Endothelial cell of umbilical vein (primary cell): ENCODE measurements at regions not wholly inside any gene's neighbourhood (a gene's known extent, or its start where the extent isn't known, plus 50 kb on each side); places are given as distances from the start of the nearest gene placed in this dataset.
A peak's percentile ranks its signal among the peaks of the same experiment; 100 is the strongest.

Experiments
- BruUV-seq: library from RNA; stranded (reverse); fragments of 400-500 nt; replicated peaks from 2 replicates; lab custom pipeline; 2021; lab: Mats Ljungman, UMichigan
- CTCF ChIA-PET: fragments of 300-600, 350-600 bp; sonication (Branson Sonifier 250); formaldehyde crosslinking; loops from one replicate; lab custom pipeline; 2021; ENCODE audit warnings: antibody characterized with exemption, inconsistent platforms; lab: Charles Lee
- POLR2A ChIA-PET: fragments of 300-600, 350-600 bp; sonication (Branson Sonifier 250); formaldehyde crosslinking; loops from one replicate; lab custom pipeline; 2021; ENCODE audit warnings: antibody characterized with exemption, inconsistent platforms; lab: Charles Lee
- DNase-seq: peaks from one replicate; pipeline ENCODE4 v3.0.0-alpha.2; 2011; ENCODE audit warnings: low read depth, low spot score
- FAIRE-seq: peaks from 2 replicates; lab custom pipeline; 2011; peaks lifted over from hg19 to GRCh38; lab: Jason Lieb, UNC
- H2AFZ ChIP-seq: 2 replicates; pipeline ENCODE4 v1.6.0; 2012; ENCODE audit warnings: low read depth, low read length, control low read depth, inconsistent platforms
- H3K27ac ChIP-seq: 2 replicates; pipeline ENCODE4 v1.5.1; 2011; ENCODE audit warnings: low read depth, mild to moderate bottlenecking, control low read depth, low read length, moderate library complexity; ENCODE audit not compliant: insufficient read depth
- H3K27me3 ChIP-seq, 2 experiments: 2 replicates each; pipeline versions ENCODE4 v1.6.0 to v1.6.1; 2011; ENCODE audit warnings: low read length in 2 of 2, mixed read lengths in 1 of 2; ENCODE audit not compliant: control insufficient read depth in 2 of 2, insufficient read depth in 2 of 2
- H3K36me3 ChIP-seq, 2 experiments: 2 replicates in 1 of 2; 3 replicates in 1 of 2; pipeline ENCODE4 v1.5.1; 2011; ENCODE audit warnings: low read length in 2 of 2, mild to moderate bottlenecking in 1 of 2, moderate library complexity in 1 of 2; ENCODE audit not compliant: control insufficient read depth in 2 of 2, insufficient read depth in 2 of 2; ENCODE audit errors: extremely low read depth in 1 of 2
- H3K4me1 ChIP-seq: 3 replicates; pipeline ENCODE4 v1.5.1; 2011; ENCODE audit warnings: mild to moderate bottlenecking, low read length; ENCODE audit not compliant: control insufficient read depth, insufficient read depth; ENCODE audit errors: extremely low read depth
- H3K4me2 ChIP-seq: 2 replicates; pipeline ENCODE4 v1.6.1; 2011; ENCODE audit warnings: low read length, control low read depth, mixed read lengths; ENCODE audit not compliant: insufficient read depth
- H3K4me3 ChIP-seq, 3 experiments: fragments of 200-600 bp in 1 of 3; sonication (generic), shearing (Covaris generic) in 1 of 3; replicated peaks in 1 of 3; 2 replicates each; pipeline ENCODE4 v1.5.1; 2011 to 2016; ENCODE audit warnings: control low read depth in 3 of 3, low read length in 3 of 3, mild to moderate bottlenecking in 2 of 3, inconsistent platforms in 1 of 3, low read depth in 1 of 3, moderate library complexity in 1 of 3; ENCODE audit not compliant: insufficient read depth in 1 of 3
- H3K79me2 ChIP-seq: 2 replicates; pipeline ENCODE4 v1.6.0; 2012; ENCODE audit warnings: low read length, inconsistent platforms; ENCODE audit not compliant: control insufficient read depth, insufficient read depth
- H3K9ac ChIP-seq: replicated peaks from 2 replicates; pipeline ENCODE3; 2011; ENCODE audit warnings: low read length, control low read depth; ENCODE audit not compliant: insufficient read depth; ENCODE audit errors: extremely low read depth
- H3K9me1 ChIP-seq: replicated peaks from 3 replicates; pipeline ENCODE4 v1.6.0; 2011; ENCODE audit warnings: mild to moderate bottlenecking, low read length; ENCODE audit not compliant: control insufficient read depth, insufficient read depth; ENCODE audit errors: extremely low read depth
- H3K9me3 ChIP-seq: replicated peaks from 2 replicates; pipeline ENCODE4 v1.5.1; 2012; ENCODE audit warnings: low read length, inconsistent platforms; ENCODE audit not compliant: control insufficient read depth, insufficient read depth
- H4K20me1 ChIP-seq: replicated peaks from 2 replicates; pipeline ENCODE3; 2011; ENCODE audit warnings: mild to moderate bottlenecking, low read length; ENCODE audit not compliant: control insufficient read depth, insufficient read depth; ENCODE audit errors: extremely low read depth
- CTCF ChIP-seq, 2 donors: IDR thresholded peaks; 1 replicate in 1 of 2; 2 replicates in 1 of 2; pipeline ENCODE4 v1.5.1; 2011; ENCODE audit warnings: low read length in 2 of 2, mild to moderate bottlenecking in 2 of 2, moderate library complexity in 2 of 2, control low read depth in 1 of 2, inconsistent platforms in 1 of 2, low read depth in 1 of 2; ENCODE audit not compliant: insufficient read depth in 1 of 2; ENCODE audit errors: extremely low read depth in 1 of 2
- EZH2 ChIP-seq: IDR thresholded peaks from 2 replicates; pipeline ENCODE4 v1.6.1; 2012; ENCODE audit warnings: borderline replicate concordance, low read depth, mild to moderate bottlenecking, moderate library complexity, low read length, inconsistent platforms; ENCODE audit not compliant: severe bottlenecking
- GATA2 ChIP-seq: IDR thresholded peaks from 2 replicates; pipeline ENCODE4 v1.7.0; 2011; ENCODE audit warnings: low read depth, mild to moderate bottlenecking, moderate library complexity, mixed read lengths, low read length; ENCODE audit not compliant: insufficient read length, insufficient read depth
- MAX ChIP-seq: IDR thresholded peaks from 2 replicates; pipeline ENCODE4 v1.6.1; 2011; ENCODE audit not compliant: insufficient read depth, insufficient read length
- MYC ChIP-seq: IDR thresholded peaks from one replicate; pipeline ENCODE4 v1.6.1; 2011; ENCODE audit warnings: mild to moderate bottlenecking, low read depth, low read length
- POLR2A ChIP-seq: IDR thresholded peaks from 2 replicates; pipeline ENCODE4 v1.6.1; 2012; ENCODE audit warnings: low read depth, mild to moderate bottlenecking, control low read depth, low read length
- dilution Hi-C: fragments of 300-500 bp; cut with MboI; formaldehyde crosslinking; loops from one replicate; pipeline ENCODE4 v1.15.0; 2019; ENCODE audit warnings: low sequenced_read_pairs; ENCODE audit not compliant: extremely low pct_ligation_motif_present
- intact Hi-C: fragments of 100-400 bp; cut with micrococcal nuclease; formaldehyde crosslinking; loops from one replicate; pipeline ENCODE4 v1.10.0; 2022

- CTCF ChIA-PET = interaction anchor here (1.2 kb wide), 1 partner anchor 38 kb away, joined by 5 read pairs; no protein-coding TSS in a partner anchor
- no peak for FAIRE-seq
- no TSS peak for BruUV-seq
- Histone ChIP-seq H3K9me1 (no peaks in the 10 kb centered on the region), H3K4me2 (no peak overlapping the region), H3K4me3 (no peak overlapping the region), H2AFZ (no peak overlapping the region), H3K9ac (no peak overlapping the region), H3K27ac (no peak overlapping the region), H3K36me3 (no peaks in the 10 kb centered on the region), H3K4me1 (peaks cover 13% of the 10 kb centered on the region), H4K20me1 (no peaks in the 10 kb centered on the region), H3K79me2 (no peaks in the 10 kb centered on the region), H3K9me3 (no peaks in the 10 kb centered on the region), H3K27me3 (no peaks in the 10 kb centered on the region)
- POLR2A ChIA-PET = no interaction called here
- dilution Hi-C loops (no loop called here), intact Hi-C loops (no loop called here)
- TF ChIP-seq GATA2 (no peak), POLR2A (no peak), MAX (no peak), CTCF (IDR thresholded peaks at IDR 0.05; ENCODE audit: extremely low read depth in 1 of 2, insufficient read depth in 1 of 2, low read depth in 1 of 2, low read length in 2 of 2) (no peak), MYC (no peak), EZH2 (no peak)
- DNase-seq = no peak
Measured at GRCh38 chr2:176592216-176592615, 323.0 kb downstream of the MTX2 start.

GRCh38 chr2:176595986-176596385 lies 326.7 kb downstream of the MTX2 start:
- no peaks in the 10 kb centered on the region for H3K27me3 ChIP-seq
- BruUV-seq = no TSS peak
- dilution Hi-C loops (no loop called here), intact Hi-C loops (no loop called here)
- H3K9ac ChIP-seq = no peak overlapping the region
- peak overlapping the region; percentile 43 for H2AFZ ChIP-seq
- FAIRE-seq (peak; percentile 92), DNase-seq (peak; percentile 84)
- no peaks in the 10 kb centered on the region for H4K20me1 ChIP-seq
- H3K36me3 ChIP-seq = no peaks in the 10 kb centered on the region
- peak overlapping the region; percentile 65 for H3K4me2 ChIP-seq
- POLR2A ChIA-PET = no interaction called here
- H3K4me1 ChIP-seq = peaks cover 9% of the 10 kb centered on the region
- H3K79me2 ChIP-seq = no peaks in the 10 kb centered on the region
- no peak for TF ChIP-seq MYC
- peak; percentile 52 for TF ChIP-seq GATA2
- CTCF ChIA-PET = interaction anchor here (0.9 to 1.7 kb wide), 9 partner anchors 12 to 455 kb away, joined by 3 to 11 read pairs (median 5); no protein-coding TSS in a partner anchor
- no peaks in the 10 kb centered on the region for H3K9me1 ChIP-seq
- no peak overlapping the region for H3K4me3 ChIP-seq
- H3K27ac ChIP-seq = no peak overlapping the region
- H3K9me3 ChIP-seq = no peaks in the 10 kb centered on the region
